Stimulated activated CD4-positive, alpha-beta T cell treated with anti-CD3 and anti-CD28 coated beads, Interleukin-2, amount 100 ng/mL, for 48 hours (primary cell): ENCODE measurements at regions not wholly inside any gene's neighbourhood (a gene's known extent, or its start where the extent isn't known, plus 50 kb on each side); places are given as distances from the start of the nearest gene placed in this dataset.

Source experiments
- DNase-seq, 2 donors: peaks; one replicate each; pipeline ENCODE4 v3.0.0-alpha.2; 2020

DNA sequence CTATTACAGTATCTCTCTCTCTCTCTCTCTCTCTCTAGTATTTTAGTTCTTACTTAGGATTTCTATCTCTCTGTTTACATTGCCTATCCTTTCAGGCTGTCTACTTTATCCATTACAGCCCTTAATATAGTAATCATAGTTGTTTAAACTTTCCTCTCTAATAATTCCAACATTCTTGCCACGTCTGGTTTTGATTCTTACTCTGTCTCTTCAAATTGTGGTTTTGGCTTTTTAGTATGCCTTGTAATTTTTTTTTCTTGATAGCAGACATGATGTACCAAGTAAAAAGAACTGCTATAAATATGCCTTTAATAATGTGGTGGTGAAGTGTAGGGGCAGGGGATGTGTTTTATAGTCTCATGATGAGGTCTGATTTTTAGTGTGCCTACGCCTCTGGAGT, 1809.5 kb upstream of the CELF4 start:
- no peak for DNase-seq

GRCh38 chr18:39371996-39372395, 1806.4 kb upstream of the CELF4 start:
- DNase-seq: no peak

GRCh38 chr18:39366656-39367055, 1801.1 kb upstream of the CELF4 start:
- no peak for DNase-seq

DNA sequence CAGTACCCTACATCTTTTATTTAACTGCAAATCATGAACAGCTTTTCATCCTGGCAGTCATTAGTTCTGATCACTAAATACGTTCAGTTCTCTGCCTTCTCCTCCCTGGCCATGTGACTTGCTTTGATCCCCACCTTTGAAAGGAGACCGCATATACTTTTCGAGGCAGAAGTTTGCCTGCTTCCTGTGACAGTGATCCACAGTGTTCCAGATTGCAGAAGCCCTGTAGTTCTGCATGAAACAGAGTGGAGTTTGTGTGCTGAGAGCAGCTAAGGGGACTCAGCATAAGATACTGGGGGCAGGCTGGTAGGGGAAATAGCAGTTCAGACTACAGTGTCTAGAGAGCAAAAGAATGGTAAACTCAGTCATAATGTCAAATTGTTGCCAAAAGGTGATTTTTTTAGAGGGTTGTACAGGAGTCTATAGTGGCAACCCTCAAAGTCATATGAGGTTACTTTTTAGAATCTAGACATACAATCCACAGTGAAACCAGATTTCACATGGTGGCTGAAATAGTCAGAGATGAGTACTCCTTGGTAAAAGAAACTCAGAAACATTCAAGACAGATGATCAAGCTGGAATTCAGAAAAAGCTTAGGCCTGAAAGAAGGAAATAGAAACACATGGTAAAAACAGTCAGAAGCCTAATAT, 1800.4 kb upstream of the CELF4 start:
- DNase-seq: no peak

DNA sequence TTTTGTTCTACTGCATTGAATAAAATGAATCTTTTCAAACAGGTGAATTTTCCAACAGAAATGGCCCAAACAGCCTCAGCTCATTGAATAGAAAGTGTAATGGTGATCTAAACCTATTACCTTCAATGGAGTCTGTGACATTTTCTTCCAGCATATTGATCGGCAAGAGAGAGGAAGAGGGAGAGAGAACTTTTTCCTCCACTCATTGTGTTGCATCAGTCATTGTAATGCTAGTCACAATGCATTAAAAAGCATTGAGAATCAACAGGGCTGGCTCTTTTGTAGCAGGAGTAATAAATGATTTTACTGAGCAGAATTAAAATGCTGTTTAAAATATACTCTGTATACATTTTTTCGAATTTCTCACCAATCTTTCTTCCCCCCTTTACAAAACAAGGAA, 1794.5 kb upstream of the CELF4 start:
- no peak for DNase-seq

GRCh38 chr18:39359636-39360035, 1794.0 kb upstream of the CELF4 start:
- no peak for DNase-seq

DNA sequence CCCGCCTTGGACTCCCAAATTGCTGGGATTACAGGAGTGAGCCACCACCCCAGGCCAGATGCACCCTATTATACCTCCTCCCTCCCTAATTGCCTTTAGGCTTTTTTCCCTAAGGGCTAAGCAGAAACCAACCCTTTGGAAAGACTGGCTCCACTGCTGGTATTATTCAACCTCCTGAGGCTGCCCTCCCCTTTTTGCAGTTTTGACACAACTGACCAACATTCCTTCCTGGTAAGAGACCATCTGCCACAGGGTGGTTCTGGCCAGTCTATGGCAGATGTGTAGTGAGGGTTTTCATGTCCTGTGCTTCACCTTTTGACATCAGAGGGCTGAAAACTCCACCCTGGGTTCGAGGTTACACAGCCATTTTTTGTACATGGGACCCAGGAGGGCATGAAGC, 1785.3 kb upstream of the CELF4 start:
- no peak for DNase-seq

DNA sequence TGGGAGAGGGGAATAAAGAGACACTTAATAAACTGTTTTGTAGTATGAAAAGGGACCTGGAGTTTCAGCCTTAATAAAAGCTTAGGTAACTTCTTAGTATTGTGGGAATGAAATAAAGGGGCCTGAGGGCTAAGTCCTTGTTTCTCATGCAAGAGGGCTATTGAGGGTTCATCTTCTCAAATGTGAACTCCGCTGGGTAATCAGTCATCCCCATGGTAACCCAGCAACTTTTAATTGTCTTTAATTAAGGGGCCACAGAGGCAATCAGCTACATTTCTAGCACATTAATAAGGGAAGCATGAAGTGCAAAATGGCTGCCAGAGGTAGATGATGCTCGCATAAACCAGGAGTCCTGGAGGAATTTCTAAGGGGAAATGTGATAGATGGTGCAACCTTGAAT, 1784.2 kb upstream of the CELF4 start:
- no peak for DNase-seq

DNA sequence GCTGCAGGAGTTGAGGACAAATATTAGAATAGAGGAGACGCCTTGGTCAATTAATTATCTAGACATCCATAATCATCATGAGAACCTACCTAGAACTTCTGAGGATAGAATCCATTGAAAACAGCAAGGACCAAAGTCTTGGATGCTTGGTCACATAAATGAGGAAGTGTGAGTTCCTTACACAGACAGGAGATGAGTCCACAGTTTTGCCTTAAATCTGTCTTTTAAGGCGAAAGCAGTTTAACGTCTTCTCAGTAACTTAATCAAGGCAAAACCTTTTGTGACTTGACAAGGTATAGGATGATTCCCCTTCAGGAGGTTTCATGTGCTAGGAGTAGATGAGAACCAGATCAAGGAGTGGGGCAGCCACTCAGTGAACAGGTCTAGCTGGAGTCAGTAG, 1783.2 kb upstream of the CELF4 start:
- no peak for DNase-seq

DNA sequence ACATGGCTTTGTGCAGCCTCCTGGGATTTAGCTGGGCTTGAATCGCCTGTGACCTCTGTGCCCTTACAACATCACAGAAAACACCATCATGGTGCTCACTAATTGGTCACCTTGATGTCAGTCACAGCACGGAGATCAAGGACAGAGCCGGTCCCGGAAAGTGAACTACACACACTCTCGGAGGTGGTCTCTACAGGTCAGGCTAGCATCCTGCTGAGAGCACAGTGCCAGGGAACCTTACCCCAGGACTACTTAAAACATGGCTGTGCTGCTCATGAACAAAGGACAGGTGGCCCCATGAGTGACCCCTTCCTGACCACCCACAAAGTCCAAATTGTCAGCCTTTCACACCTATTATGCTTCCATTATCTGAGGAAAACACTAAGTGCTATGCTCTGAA, 1782.1 kb upstream of the CELF4 start:
- no peak for DNase-seq

DNA sequence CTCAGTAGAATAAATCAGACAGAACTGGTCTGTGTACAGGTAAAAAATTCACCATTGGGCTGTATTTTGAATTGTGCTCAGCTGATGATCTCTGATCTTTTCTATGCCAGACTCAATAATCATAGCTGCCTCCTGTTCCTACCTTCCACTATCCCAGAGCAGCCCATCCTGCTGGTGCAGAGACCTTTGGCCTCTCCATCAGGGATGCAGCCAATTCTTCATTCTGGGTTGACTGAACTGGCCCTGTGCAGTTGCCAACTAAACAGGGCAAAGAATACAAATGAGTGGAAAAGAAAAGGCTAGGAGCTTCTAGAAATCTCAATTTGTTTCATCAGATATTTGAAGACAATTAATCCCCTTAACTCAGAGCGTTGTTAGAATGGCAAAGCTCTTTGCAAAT, 1781.3 kb upstream of the CELF4 start:
- DNase-seq: no peak

DNA sequence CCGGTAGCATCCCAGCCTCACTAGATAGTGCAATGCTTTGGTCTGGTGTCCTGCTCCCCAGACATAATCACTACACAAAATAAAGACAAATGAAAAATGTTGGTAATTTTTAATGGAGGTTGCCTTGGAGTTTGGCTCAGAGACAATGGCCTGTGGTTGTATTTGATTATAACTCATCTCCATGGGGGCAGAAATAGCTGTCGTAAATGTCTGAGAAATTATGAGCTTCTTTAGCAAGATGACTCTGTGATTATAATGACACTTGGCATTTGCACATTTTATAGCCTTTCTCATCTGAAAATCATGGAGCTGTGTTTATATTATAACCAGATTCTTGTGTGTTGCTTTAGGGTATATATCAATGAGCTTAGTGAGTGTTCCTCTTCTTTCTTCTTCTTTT, 1779.7 kb upstream of the CELF4 start:
- no peak for DNase-seq

GRCh38 chr18:39344487-39344886, 1778.9 kb upstream of the CELF4 start:
- DNase-seq: no peak

DNA sequence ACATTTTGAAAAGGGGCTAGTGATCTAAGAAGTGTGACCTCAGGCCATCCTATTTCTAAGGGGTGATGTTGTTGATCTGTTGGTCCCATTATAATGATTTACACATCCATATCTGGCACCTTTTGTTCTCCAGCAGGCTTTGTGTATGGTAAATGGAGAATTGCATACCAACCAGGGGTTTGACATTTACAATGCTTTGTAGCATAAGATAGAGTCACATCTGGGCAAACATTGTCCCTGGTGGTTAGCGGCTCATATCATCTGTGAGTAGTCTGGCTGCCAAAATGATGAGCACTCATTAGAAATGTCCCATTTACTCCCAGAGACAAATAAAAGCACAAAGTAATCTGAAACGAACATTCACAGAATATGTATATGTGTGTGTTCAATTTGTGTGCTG, 1775.5 kb upstream of the CELF4 start:
- no peak for DNase-seq

DNA sequence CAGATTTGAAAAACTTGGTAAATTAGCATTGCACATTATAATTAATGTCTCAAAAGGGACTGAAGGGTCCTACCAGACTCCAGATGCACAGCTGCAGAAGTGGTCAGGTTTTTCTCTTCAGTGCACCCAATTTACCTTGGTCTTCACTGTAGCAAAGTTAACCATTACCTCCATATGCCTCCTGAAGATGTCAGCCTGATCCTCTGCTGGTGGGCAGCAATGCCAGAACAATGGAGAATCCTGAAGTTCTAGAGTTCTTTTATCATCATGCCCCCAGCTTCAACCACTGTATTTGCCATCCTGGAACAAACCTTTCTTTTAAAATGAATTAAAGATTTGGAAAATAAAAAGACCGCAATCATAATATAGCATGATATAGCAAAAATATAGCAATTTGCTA, 1774.8 kb upstream of the CELF4 start:
- no peak for DNase-seq

GRCh38 chr18:39329496-39330275, 1764.1 kb upstream of the CELF4 start:
- DNase-seq: no peak

DNA sequence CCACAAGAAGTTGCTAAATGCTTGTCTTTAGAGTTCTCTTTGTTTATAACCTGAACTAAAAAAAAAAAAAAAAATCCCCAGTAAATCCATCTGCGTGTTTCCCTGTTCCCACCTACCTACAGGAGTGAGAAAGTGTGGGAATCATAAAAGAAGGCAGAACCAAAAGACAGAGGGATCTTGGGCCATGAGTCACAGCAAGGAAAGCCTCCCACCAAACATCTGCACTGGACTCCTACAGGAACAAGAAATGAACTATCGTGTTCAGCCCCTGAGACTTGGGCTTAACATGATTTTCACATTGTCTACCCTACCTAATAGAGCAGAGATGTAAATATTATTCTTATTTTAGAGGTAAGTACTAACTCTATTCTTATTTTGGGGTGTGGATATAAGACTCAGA, 1761.2 kb upstream of the CELF4 start:
- DNase-seq: no peak

GRCh38 chr18:39325973-39326372, 1760.4 kb upstream of the CELF4 start:
- no peak for DNase-seq

DNA sequence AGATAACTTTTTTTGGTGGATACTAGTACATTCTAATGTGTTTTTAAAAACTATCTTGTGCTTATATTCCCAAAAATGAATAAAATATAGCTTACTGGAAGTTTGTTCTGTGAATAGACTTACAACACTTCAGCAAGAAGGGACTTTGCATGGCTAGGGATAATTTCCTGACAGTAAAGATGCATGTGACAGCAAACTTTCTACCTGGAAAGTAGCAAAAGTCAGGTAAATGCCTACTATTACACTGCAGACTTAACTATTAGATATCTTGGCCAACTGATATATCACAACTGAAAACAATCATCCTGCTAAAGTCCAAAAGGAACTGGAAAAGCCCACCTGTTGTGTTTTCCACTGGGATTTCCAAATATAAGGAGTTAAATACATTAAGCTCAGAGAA, 1753.5 kb upstream of the CELF4 start:
- no peak for DNase-seq

DNA sequence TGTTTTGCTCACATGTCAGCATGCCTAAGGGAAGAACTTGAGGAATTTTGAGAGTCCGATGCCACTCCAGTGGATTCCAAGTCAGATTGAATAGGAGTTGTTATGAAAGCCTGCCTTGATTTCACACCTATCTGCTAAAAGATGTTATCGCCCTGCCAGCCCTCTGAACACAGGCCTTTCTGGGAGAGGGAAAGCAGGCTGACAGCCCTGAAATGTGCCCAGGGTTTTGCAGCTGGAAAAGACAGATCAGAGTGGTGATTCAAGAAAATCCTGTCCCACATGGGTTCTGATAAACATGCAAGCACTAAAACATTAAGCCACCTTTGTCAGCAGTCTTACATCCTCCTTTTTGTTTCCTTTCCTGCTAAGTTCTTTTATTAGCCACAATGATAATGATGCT, 1752.9 kb upstream of the CELF4 start:
- no peak for DNase-seq

DNA sequence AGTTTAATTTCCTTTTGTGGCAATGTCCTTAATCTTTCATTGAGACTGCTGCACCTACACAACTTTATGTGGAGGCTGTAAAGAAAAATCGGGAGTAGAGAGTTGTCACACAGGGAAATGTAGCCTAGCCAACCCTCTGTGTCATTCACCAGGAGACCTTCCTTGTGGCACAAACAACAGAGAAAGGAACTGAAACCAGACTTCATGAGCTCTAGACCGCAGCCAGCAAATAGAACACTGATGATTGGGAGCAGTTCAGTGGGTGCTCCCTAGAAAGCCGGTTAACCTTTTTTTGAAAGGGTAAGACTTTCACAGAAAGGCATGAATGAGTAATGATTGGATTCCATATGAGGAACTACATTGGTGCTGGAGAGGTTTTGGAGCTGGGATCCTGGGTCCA, 1752.4 kb upstream of the CELF4 start:
- DNase-seq: no peak

- DNase-seq: no peak
Measured at GRCh38 chr18:39314595-39314994, 1749.0 kb upstream of the CELF4 start.

GRCh38 chr18:39313992-39314391, 1748.4 kb upstream of the CELF4 start:
- no peak for DNase-seq

DNA sequence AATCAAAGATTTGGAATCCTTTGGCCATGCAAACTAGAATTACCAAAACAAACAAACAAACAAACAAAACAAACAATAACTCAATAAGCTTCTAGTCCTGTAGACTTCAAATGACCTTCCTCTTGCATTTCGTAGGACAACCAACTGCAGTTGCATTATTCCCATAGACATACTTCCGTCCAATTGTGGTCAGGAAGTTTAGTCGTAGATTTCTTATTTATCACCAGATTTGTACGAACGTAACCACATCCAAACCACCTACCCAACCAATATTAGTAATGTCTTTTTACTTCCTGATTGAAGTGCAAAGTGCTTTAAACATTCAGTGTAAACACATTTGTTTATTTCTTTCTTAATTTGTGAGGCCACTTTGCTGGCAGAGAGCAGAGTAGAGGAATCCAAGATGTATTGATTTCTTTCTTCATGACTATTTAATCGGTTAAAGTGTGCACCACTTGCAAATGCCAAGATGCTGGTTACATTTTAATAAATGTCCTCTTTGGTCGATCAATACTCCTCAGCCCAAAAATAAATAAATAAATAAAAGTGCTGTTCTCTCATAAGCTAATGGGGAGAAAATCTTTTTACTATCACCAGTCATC, 1745.6 kb upstream of the CELF4 start:
- no peak for DNase-seq
